GM12878 (cell line): ENCODE measurements at regions not wholly inside any gene's neighbourhood (a gene's known extent, or its start where the extent isn't known, plus 50 kb on each side); places are given as distances from the start of the nearest gene placed in this dataset.

ENCODE experiments used
- ATAC-seq: fragments of 200-7000 bp; cut with Tn5 transposase; 3 replicates; pipeline ENCODE4 v1.9.1; 2020; ENCODE audit warnings: mild to moderate bottlenecking, moderate library complexity
- BruUV-seq: library from RNA; stranded (reverse); fragments of 400-500 nt; replicated peaks from 2 replicates; lab custom pipeline; 2021; lab: Mats Ljungman, UMichigan
- CTCF ChIA-PET: fragments of 300-600 bp; sonication (Branson Sonifier 250); formaldehyde crosslinking; extraction: SDS; loops from one replicate; lab custom pipeline; 2021; ENCODE audit warnings: inconsistent platforms; lab: Yijun Ruan, JAX
- POLR2A ChIA-PET: fragments of 350-600 bp; formaldehyde crosslinking; extraction: SDS; loops from one replicate; lab custom pipeline; 2021; ENCODE audit warnings: inconsistent platforms; lab: Charles Lee
- RAD21 ChIA-PET: fragments of 300-600 bp; sonication (Branson Sonifier 250); formaldehyde crosslinking; loops from one replicate; lab custom pipeline; 2023; ENCODE audit warnings: antibody characterized with exemption; ENCODE audit not compliant: unreplicated experiment; lab: Charles Lee
- SMC1A ChIA-PET: fragments of 300-600 bp; sonication (Branson Sonifier 250); formaldehyde crosslinking; loops from one replicate; lab custom pipeline; 2023; ENCODE audit not compliant: unreplicated experiment, uncharacterized antibody; lab: Charles Lee
- DNase-seq: peaks from one replicate; pipeline ENCODE4 v3.0.0-alpha.2; 2011; ENCODE audit warnings: low read depth, low spot score
- FAIRE-seq: peaks from 3 replicates; lab custom pipeline; 2011; peaks lifted over from hg19 to GRCh38; lab: Jason Lieb, UNC
- H2AFZ ChIP-seq: 2 replicates; pipeline ENCODE4 v1.6.0; 2011; ENCODE audit warnings: low read depth, low read length, control low read depth; ENCODE audit not compliant: control insufficient read depth
- H3K27ac ChIP-seq: 2 replicates; pipeline ENCODE4 v1.5.1; 2011; ENCODE audit warnings: control low read depth; ENCODE audit not compliant: control insufficient read depth, insufficient read depth
- H3K27me3 ChIP-seq, 2 experiments: replicated peaks in 1 of 2; 2 replicates each; pipeline versions ENCODE4 v1.6.0 to v1.6.1; 2011; ENCODE audit warnings: low read length in 1 of 2; ENCODE audit not compliant: control insufficient read depth in 2 of 2, insufficient read depth in 2 of 2
- H3K36me3 ChIP-seq, 2 experiments: 2 replicates each; pipeline ENCODE4 v1.5.1; 2011; ENCODE audit warnings: low read length in 1 of 2; ENCODE audit not compliant: control insufficient read depth in 2 of 2, insufficient read depth in 2 of 2
- H3K4me1 ChIP-seq: 2 replicates; pipeline ENCODE4 v1.6.1; 2011; ENCODE audit warnings: mild to moderate bottlenecking, low read length, moderate library complexity, mixed read lengths; ENCODE audit not compliant: control insufficient read depth, insufficient read depth
- H3K4me2 ChIP-seq: 2 replicates; pipeline ENCODE4 v1.6.0; 2011; ENCODE audit warnings: control low read depth; ENCODE audit not compliant: control insufficient read depth, insufficient read depth
- H3K4me3 ChIP-seq: fragments of 200-600 bp; sonication (generic); 2 replicates; pipeline ENCODE4 v1.5.1; 2016
- H3K79me2 ChIP-seq: 2 replicates; pipeline ENCODE4 v1.6.0; 2011; ENCODE audit warnings: low read length; ENCODE audit not compliant: control insufficient read depth, insufficient read depth
- H3K9ac ChIP-seq: 2 replicates; pipeline ENCODE4 v1.8.0; 2011; ENCODE audit warnings: low read length, control low read depth, mixed read lengths; ENCODE audit not compliant: control insufficient read depth, insufficient read depth
- H3K9me3 ChIP-seq: replicated peaks from 3 replicates; pipeline ENCODE4 v1.5.1; 2011; ENCODE audit warnings: mild to moderate bottlenecking, low read length; ENCODE audit not compliant: control insufficient read depth, insufficient read depth
- H4K20me1 ChIP-seq: 2 replicates; pipeline ENCODE4 v1.6.0; 2011; ENCODE audit not compliant: control insufficient read depth, insufficient read depth
- ESRRA ChIP-seq: IDR thresholded peaks from 2 replicates; pipeline ENCODE4 v1.6.1; 2012; ENCODE audit warnings: mild to moderate bottlenecking, low read length, improper control_type of control experiment
- ETV6 ChIP-seq, 2 experiments: fragments of 450-650 bp in 1 of 2; IDR thresholded peaks in 1 of 2; conservative IDR thresholded peaks in 1 of 2; 2 replicates each; pipeline ENCODE4 v1.6.1; 2014; ENCODE audit warnings: antibody characterized with exemption in 1 of 2, borderline replicate concordance in 1 of 2, low read depth in 1 of 2, mild to moderate bottlenecking in 1 of 2, moderate library complexity in 1 of 2
- GABPA ChIP-seq: IDR thresholded peaks from 2 replicates; pipeline ENCODE4 v1.6.1; 2014; ENCODE audit warnings: antibody characterized with exemption, low read depth, mild to moderate bottlenecking, inconsistent platforms
- GATAD2B ChIP-seq: fragments of 450-650 bp; conservative IDR thresholded peaks from 2 replicates; pipeline ENCODE4 v1.6.1; 2017; ENCODE audit warnings: low read depth, mild to moderate bottlenecking, moderate library complexity
- HDGF ChIP-seq: fragments of 450-650 bp; IDR thresholded peaks from 2 replicates; pipeline ENCODE4 v1.6.1; 2016; ENCODE audit warnings: antibody characterized with exemption
- LARP7 ChIP-seq: fragments of 450-650 bp; IDR thresholded peaks from 2 replicates; pipeline ENCODE4 v1.6.1; 2017; ENCODE audit warnings: mild to moderate bottlenecking
- NBN ChIP-seq: fragments of 450-650 bp; IDR thresholded peaks from 2 replicates; pipeline ENCODE4 v1.6.1; 2016
- NFYA ChIP-seq: IDR thresholded peaks from 2 replicates; pipeline ENCODE4 v1.6.1; 2011; ENCODE audit warnings: low read depth, mild to moderate bottlenecking, low read length, improper control_type of control experiment, borderline replicate concordance
- RELA ChIP-seq: fragments of 450-650 bp; IDR thresholded peaks from 2 replicates; pipeline ENCODE4 v1.8.0; 2014; ENCODE audit warnings: borderline replicate concordance; ENCODE audit not compliant: partially characterized antibody
- RUNX3 ChIP-seq: IDR thresholded peaks from 2 replicates; pipeline ENCODE4 v1.6.1; 2012; ENCODE audit warnings: low read length, inconsistent platforms
- SP1 ChIP-seq: IDR thresholded peaks from one replicate; pipeline ENCODE4 v1.6.1; 2011; ENCODE audit warnings: low read depth, low read length
- ZNF622 ChIP-seq: fragments of 450-650 bp; IDR thresholded peaks from 2 replicates; pipeline ENCODE4 v1.6.1; 2017; ENCODE audit warnings: mild to moderate bottlenecking, inconsistent platforms
- WGBS: methylation state at CpG from one replicate; pipeline ENCODE4 v1.1.6; 2016; ENCODE audit warnings: low lambda C conversion rate; ENCODE audit not compliant: insufficient replicate concordance, insufficient coverage; ENCODE audit errors: missing lambda C conversion rate; 5-methylcytosine and 5-hydroxymethylcytosine counted together
- in situ Hi-C: fragments of 300-500 bp; cut with MboI; formaldehyde crosslinking; loops from 9 replicates; pipeline ENCODE4 v1.14.3; 2018; ENCODE audit warnings: mixed read lengths
- intact Hi-C: fragments of 100-400 bp; cut with micrococcal nuclease; formaldehyde crosslinking; loops from one replicate; pipeline ENCODE4 v1.14.2; 2022; ENCODE audit not compliant: unreplicated experiment
- TF ChIP-seq, protein P1 (sequence below): fragments of 450-650 bp; IDR thresholded peaks from 2 replicates; pipeline ENCODE4 v1.6.1; 2017; ENCODE audit warnings: low read depth, mild to moderate bottlenecking, moderate library complexity
- TF ChIP-seq, protein P2 (sequence below): fragments of 450-650 bp; IDR thresholded peaks from 2 replicates; pipeline ENCODE4 v1.6.1; 2014; ENCODE audit warnings: mild to moderate bottlenecking

- H3K9ac ChIP-seq: no peak overlapping the region
- no peak for TF ChIP-seq LARP7
- TF ChIP-seq RUNX3: peak; percentile 16; the same call in 1 of the 2 replicates
- no peak for TF ChIP-seq ETV6 (conservative IDR thresholded peaks at IDR 0.05 in 1 of 2, IDR thresholded peaks at IDR 0.05 in 1 of 2; ENCODE audit: borderline replicate concordance in 1 of 2, low read depth in 1 of 2)
- no peak for TF ChIP-seq GATAD2B
- CTCF ChIA-PET: interaction anchor here (1.5 kb wide), 1 partner anchor 12 kb away, joined by 3 read pairs; no protein-coding TSS in a partner anchor
- POLR2A ChIA-PET: interaction anchor here (0.6 kb wide), 1 partner anchor 9 kb away, joined by 4 read pairs; no protein-coding TSS in a partner anchor
- no peaks in the 10 kb centered on the region for H3K79me2 ChIP-seq
- no peak overlapping the region for H3K4me2 ChIP-seq
- no peaks in the 10 kb centered on the region for H3K4me1 ChIP-seq
- no peak overlapping the region for H3K27ac ChIP-seq
- intact Hi-C loops: loop anchor here (10.0 kb wide), 1 partner anchor 341 kb away; the partner anchor contains the start of gene SIPA1L1
- BruUV-seq: no TSS peak
- in situ Hi-C loops: no loop called here
- no peaks in the 10 kb centered on the region for H3K27me3 ChIP-seq
- 50% methylated on average over 2 of the region's 2 CpGs for WGBS
- H3K4me3 ChIP-seq: no peak overlapping the region
- no peaks in the 10 kb centered on the region for H3K9me3 ChIP-seq
- no peak for FAIRE-seq
- H4K20me1 ChIP-seq: no peaks in the 10 kb centered on the region
- RAD21 ChIA-PET: interaction anchor here (1.9 kb wide), 1 partner anchor 344 kb away, joined by 4 read pairs; no protein-coding TSS in a partner anchor
- SMC1A ChIA-PET: interaction anchor here (0.5 to 1.5 kb wide), 6 partner anchors 12 to 851 kb away, joined by 3 to 6 read pairs (median 3); no protein-coding TSS in a partner anchor
- ATAC-seq: no peak
- peaks cover 6 to 23% of the 10 kb centered on the region in 2 experiments for H3K36me3 ChIP-seq
- no peak for DNase-seq
- no peak overlapping the region for H2AFZ ChIP-seq
These were observed 266.4 kb upstream of the RGS6 start for GRCh38 chr14:71665781-71666180.

DNA sequence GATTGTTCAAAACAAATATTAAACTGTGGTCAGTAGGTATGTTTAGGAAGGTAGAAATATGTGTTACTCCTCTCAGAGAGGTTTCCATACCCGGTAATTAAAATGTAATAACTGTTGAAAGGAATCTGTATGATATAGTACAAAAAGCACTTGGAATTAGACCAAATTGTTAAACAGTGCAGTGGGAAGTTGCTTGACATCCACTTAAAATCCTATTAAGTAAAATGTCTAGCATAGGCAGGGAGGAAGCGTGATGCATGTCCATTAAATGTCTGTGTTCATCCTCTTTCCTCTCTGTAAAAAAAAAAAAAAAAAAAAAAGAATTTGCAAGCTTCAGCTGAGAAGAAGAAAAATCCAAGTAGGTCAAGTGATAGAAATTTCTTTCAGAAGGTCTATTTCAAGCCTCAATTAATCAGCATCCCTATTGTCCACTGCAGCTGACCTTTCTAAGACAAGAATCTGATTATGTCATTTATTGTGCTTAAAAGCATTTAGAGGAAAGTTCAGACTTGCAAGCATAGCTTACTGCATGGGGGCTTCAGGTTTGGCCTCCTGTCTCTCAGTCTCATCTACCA lies 265.6 kb upstream of the RGS6 start:
- H3K79me2 ChIP-seq: no peaks in the 10 kb centered on the region
- intact Hi-C loops: loop anchor here (10.0 kb wide), 1 partner anchor 342 kb away; the partner anchor contains the start of gene SIPA1L1
- CTCF ChIA-PET: interaction anchor here (1.5 kb wide), 1 partner anchor 13 kb away, joined by 3 read pairs; no protein-coding TSS in a partner anchor
- TF ChIP-seq NBN (no peak), GABPA (no peak), RELA (no peak), NFYA (no peak), HDGF (no peak), ESRRA (no peak), SP1 (no peak), ZNF622 (no peak)
- TF ChIP-seq, protein P1, sequence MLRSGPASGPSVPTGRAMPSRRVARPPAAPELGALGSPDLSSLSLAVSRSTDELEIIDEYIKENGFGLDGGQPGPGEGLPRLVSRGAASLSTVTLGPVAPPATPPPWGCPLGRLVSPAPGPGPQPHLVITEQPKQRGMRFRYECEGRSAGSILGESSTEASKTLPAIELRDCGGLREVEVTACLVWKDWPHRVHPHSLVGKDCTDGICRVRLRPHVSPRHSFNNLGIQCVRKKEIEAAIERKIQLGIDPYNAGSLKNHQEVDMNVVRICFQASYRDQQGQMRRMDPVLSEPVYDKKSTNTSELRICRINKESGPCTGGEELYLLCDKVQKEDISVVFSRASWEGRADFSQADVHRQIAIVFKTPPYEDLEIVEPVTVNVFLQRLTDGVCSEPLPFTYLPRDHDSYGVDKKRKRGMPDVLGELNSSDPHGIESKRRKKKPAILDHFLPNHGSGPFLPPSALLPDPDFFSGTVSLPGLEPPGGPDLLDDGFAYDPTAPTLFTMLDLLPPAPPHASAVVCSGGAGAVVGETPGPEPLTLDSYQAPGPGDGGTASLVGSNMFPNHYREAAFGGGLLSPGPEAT: no peak
- TF ChIP-seq, protein P2, sequence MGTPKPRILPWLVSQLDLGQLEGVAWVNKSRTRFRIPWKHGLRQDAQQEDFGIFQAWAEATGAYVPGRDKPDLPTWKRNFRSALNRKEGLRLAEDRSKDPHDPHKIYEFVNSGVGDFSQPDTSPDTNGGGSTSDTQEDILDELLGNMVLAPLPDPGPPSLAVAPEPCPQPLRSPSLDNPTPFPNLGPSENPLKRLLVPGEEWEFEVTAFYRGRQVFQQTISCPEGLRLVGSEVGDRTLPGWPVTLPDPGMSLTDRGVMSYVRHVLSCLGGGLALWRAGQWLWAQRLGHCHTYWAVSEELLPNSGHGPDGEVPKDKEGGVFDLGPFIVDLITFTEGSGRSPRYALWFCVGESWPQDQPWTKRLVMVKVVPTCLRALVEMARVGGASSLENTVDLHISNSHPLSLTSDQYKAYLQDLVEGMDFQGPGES: no peak
- TF ChIP-seq, all 136 proteins: peak for 0
- POLR2A ChIA-PET: interaction anchor here (0.6 to 1.1 kb wide), 3 partner anchors 8 to 350 kb away, joined by 3 to 4 read pairs (median 3); no protein-coding TSS in a partner anchor
- no peak for DNase-seq
- RAD21 ChIA-PET: interaction anchor here (0.6 kb wide), 1 partner anchor 116 kb away, joined by 4 read pairs; no protein-coding TSS in a partner anchor
- 93% methylated on average over 2 of the region's 2 CpGs for WGBS
- ATAC-seq: no peak
- peaks cover 6% of the 10 kb centered on the region for H3K4me1 ChIP-seq
- H3K36me3 ChIP-seq: peaks cover 6 to 23% of the 10 kb centered on the region in 2 experiments; a peak in 3 of 4 replicates
- no peak overlapping the region for H3K4me2 ChIP-seq
- H2AFZ ChIP-seq: no peak overlapping the region
- H4K20me1 ChIP-seq: no peaks in the 10 kb centered on the region
- no peak overlapping the region for H3K27ac ChIP-seq
- no TSS peak for BruUV-seq
- in situ Hi-C loops: no loop called here
- no peak for FAIRE-seq
- no peaks in the 10 kb centered on the region for H3K9me3 ChIP-seq
- no peak overlapping the region for H3K4me3 ChIP-seq
- SMC1A ChIA-PET: interaction anchor here (1.2 to 1.5 kb wide), 3 partner anchors 13 to 140 kb away, joined by 3 to 6 read pairs (median 4); no protein-coding TSS in a partner anchor
- no peak overlapping the region for H3K9ac ChIP-seq
- H3K27me3 ChIP-seq: no peaks in the 10 kb centered on the region
